ENCODE measurements at regions not wholly inside any gene's neighbourhood (a gene's known extent, or its start where the extent isn't known, plus 50 kb on each side); places are given as distances from the start of the nearest gene placed in this dataset.

DNA sequence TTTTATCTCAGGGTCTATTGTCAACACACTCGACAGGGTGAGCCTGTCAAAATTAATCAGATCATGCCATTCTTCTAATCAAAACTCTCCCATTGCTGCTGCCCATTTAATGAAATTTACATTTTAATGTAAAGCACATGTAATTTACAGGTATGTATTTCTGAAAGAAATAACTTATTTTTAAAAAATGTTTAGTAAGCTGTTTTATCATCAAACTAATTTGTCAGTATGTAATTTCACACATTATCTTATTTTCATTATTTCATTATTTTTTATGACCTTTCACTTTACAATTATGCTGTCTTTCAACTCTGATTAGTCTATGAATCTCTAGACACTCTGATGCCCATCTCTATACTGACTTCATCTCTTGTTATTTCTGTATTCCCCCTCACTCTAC lies 467.8 kb downstream of the ZNF804A start:
- Histone ChIP-seq H3K27me3 (ENCODE audit: control insufficient read depth, insufficient read depth, low read length) (no peaks in the 10 kb centered on the region), H3K4me1 (ENCODE audit: control insufficient read depth, insufficient read depth, low read length) (no peaks in the 10 kb centered on the region), H3K27ac (ENCODE audit: low read length) (no peak overlapping the region), H3K9me3 (ENCODE audit: control insufficient read depth, insufficient read depth, low read depth, low read length) (no peaks in the 10 kb centered on the region), H3K36me3 (ENCODE audit: control insufficient read depth, insufficient read depth, low read length) (no peaks in the 10 kb centered on the region), H3K4me3 (ENCODE audit: low read depth in 2 of 2, low read length in 2 of 2) (no peak overlapping the region)
- intact Hi-C loops (cut with micrococcal nuclease; ENCODE audit: unreplicated experiment) = no loop called here
- DNase-seq (ENCODE audit: low read depth, low spot score) = no peak
- in situ Hi-C loops (cut with HindIII; ENCODE audit: low pct_unique_long_range_greater_than_20kb, low sequenced_read_pairs) = no loop called here
- ATAC-seq = no peak
- TF ChIP-seq SIN3A (IDR thresholded peaks at IDR 0.05; ENCODE audit: borderline replicate concordance, insufficient read depth, low read depth, low read length) (no peak), TCF7L2 (IDR thresholded peaks at IDR 0.05; ENCODE audit: low read depth, low read length) (no peak), POLR2AphosphoS5 (IDR thresholded peaks at IDR 0.05; ENCODE audit: low read depth, low read length) (no peak)
- TF ChIP-seq, protein P1, sequence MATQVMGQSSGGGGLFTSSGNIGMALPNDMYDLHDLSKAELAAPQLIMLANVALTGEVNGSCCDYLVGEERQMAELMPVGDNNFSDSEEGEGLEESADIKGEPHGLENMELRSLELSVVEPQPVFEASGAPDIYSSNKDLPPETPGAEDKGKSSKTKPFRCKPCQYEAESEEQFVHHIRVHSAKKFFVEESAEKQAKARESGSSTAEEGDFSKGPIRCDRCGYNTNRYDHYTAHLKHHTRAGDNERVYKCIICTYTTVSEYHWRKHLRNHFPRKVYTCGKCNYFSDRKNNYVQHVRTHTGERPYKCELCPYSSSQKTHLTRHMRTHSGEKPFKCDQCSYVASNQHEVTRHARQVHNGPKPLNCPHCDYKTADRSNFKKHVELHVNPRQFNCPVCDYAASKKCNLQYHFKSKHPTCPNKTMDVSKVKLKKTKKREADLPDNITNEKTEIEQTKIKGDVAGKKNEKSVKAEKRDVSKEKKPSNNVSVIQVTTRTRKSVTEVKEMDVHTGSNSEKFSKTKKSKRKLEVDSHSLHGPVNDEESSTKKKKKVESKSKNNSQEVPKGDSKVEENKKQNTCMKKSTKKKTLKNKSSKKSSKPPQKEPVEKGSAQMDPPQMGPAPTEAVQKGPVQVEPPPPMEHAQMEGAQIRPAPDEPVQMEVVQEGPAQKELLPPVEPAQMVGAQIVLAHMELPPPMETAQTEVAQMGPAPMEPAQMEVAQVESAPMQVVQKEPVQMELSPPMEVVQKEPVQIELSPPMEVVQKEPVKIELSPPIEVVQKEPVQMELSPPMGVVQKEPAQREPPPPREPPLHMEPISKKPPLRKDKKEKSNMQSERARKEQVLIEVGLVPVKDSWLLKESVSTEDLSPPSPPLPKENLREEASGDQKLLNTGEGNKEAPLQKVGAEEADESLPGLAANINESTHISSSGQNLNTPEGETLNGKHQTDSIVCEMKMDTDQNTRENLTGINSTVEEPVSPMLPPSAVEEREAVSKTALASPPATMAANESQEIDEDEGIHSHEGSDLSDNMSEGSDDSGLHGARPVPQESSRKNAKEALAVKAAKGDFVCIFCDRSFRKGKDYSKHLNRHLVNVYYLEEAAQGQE (IDR thresholded peaks at IDR 0.05; ENCODE audit: insufficient read depth in 1 of 2, low read depth in 2 of 2, low read length in 1 of 2) = no peak
- TF ChIP-seq, protein P2, sequence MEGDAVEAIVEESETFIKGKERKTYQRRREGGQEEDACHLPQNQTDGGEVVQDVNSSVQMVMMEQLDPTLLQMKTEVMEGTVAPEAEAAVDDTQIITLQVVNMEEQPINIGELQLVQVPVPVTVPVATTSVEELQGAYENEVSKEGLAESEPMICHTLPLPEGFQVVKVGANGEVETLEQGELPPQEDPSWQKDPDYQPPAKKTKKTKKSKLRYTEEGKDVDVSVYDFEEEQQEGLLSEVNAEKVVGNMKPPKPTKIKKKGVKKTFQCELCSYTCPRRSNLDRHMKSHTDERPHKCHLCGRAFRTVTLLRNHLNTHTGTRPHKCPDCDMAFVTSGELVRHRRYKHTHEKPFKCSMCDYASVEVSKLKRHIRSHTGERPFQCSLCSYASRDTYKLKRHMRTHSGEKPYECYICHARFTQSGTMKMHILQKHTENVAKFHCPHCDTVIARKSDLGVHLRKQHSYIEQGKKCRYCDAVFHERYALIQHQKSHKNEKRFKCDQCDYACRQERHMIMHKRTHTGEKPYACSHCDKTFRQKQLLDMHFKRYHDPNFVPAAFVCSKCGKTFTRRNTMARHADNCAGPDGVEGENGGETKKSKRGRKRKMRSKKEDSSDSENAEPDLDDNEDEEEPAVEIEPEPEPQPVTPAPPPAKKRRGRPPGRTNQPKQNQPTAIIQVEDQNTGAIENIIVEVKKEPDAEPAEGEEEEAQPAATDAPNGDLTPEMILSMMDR (IDR thresholded peaks at IDR 0.05) = no peak
- POLR2A ChIA-PET = no interaction called here
- no TSS peak for BruUV-seq (replicated peaks)
- CTCF ChIA-PET = no interaction called here

DNA sequence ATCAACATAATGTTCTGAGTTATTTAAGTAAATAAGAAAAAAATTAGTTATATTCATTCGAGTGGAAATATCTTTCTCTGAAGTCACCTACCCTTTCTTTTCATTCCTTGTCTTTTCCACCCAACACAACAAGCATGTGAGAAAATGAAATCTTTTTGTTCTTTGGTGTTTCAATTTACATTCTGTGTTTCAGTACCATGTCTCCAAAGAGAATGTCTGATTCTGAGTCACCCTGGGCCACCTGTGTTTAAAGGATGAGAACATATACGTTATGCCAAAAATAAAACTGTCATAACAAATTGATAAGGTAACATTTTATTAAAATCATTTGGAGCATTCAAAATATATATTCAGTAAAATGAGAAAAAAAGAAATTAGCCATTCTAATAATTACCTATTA lies 470.8 kb downstream of the ZNF804A start:
- intact Hi-C loops (cut with micrococcal nuclease; ENCODE audit: unreplicated experiment) = no loop called here
- no peak overlapping the region for H3K4me3 ChIP-seq (ENCODE audit: low read depth in 2 of 2, low read length in 2 of 2)
- no peaks in the 10 kb centered on the region for H3K36me3 ChIP-seq (ENCODE audit: control insufficient read depth, insufficient read depth, low read length)
- no peaks in the 10 kb centered on the region for H3K9me3 ChIP-seq (ENCODE audit: control insufficient read depth, insufficient read depth, low read depth, low read length)
- BruUV-seq (replicated peaks) = no TSS peak
- TF ChIP-seq TCF7L2 (IDR thresholded peaks at IDR 0.05; ENCODE audit: low read depth, low read length) = no peak
- TF ChIP-seq, protein P2 (IDR thresholded peaks at IDR 0.05) = no peak
- DNase-seq (ENCODE audit: low read depth, low spot score) (no peak), ATAC-seq (no peak)
- in situ Hi-C loops (cut with HindIII; ENCODE audit: low pct_unique_long_range_greater_than_20kb, low sequenced_read_pairs) = no loop called here
- H3K27ac ChIP-seq (ENCODE audit: low read length) = no peak overlapping the region
- no peaks in the 10 kb centered on the region for H3K4me1 ChIP-seq (ENCODE audit: control insufficient read depth, insufficient read depth, low read length)
- ChIA-PET POLR2A (no interaction called here), CTCF (no interaction called here)
- H3K27me3 ChIP-seq (ENCODE audit: control insufficient read depth, insufficient read depth, low read length) = no peaks in the 10 kb centered on the region

DNA sequence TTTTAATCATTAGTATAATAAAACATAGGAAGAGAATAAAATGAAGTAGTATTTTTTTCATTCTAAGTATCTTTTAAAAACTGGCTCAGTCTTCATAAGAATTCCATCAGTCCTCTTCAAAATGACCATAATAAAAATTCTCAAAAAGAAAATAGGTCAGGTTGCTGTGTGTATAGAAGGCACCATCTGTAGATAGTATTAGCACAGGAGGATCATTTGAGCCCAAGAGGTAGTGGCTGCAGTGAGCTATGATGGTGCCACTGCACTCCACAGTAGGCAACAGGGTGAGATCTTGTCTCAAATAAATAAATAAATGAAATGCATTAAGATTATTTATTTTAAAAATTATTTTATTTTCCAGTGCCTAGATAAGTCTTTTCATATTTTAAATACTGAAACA lies 475.8 kb downstream of the ZNF804A start:
- no peak overlapping the region for H3K27ac ChIP-seq (ENCODE audit: low read length)
- no peak for ATAC-seq
- POLR2A ChIA-PET = no interaction called here
- no peak for DNase-seq (ENCODE audit: low read depth, low spot score)
- in situ Hi-C loops (cut with HindIII; ENCODE audit: low pct_unique_long_range_greater_than_20kb, low sequenced_read_pairs) = no loop called here
- no peaks in the 10 kb centered on the region for H3K36me3 ChIP-seq (ENCODE audit: control insufficient read depth, insufficient read depth, low read length)
- TF ChIP-seq TCF7L2 (IDR thresholded peaks at IDR 0.05; ENCODE audit: low read depth, low read length) (no peak), SIN3A (IDR thresholded peaks at IDR 0.05; ENCODE audit: borderline replicate concordance, insufficient read depth, low read depth, low read length) (no peak), POLR2AphosphoS5 (IDR thresholded peaks at IDR 0.05; ENCODE audit: low read depth, low read length) (no peak)
- TF ChIP-seq, protein P2 (IDR thresholded peaks at IDR 0.05) = no peak
- TF ChIP-seq, protein P1 (IDR thresholded peaks at IDR 0.05; ENCODE audit: insufficient read depth in 1 of 2, low read depth in 2 of 2, low read length in 1 of 2) = no peak
- H3K4me3 ChIP-seq (ENCODE audit: low read depth in 2 of 2, low read length in 2 of 2) = no peak overlapping the region
- intact Hi-C loops (cut with micrococcal nuclease; ENCODE audit: unreplicated experiment) = no loop called here
- BruUV-seq (replicated peaks) = no TSS peak
- CTCF ChIA-PET = no interaction called here
- H3K4me1 ChIP-seq (ENCODE audit: control insufficient read depth, insufficient read depth, low read length) = no peaks in the 10 kb centered on the region
- no peaks in the 10 kb centered on the region for H3K27me3 ChIP-seq (ENCODE audit: control insufficient read depth, insufficient read depth, low read length)
- H3K9me3 ChIP-seq (ENCODE audit: control insufficient read depth, insufficient read depth, low read depth, low read length) = no peaks in the 10 kb centered on the region

Data from Panc1 (cell line).